ENCODE measurements at regions not wholly inside any gene's neighbourhood (a gene's known extent, or its start where the extent isn't known, plus 50 kb on each side); places are given as distances from the start of the nearest gene placed in this dataset.
"Not testable (repeated sequence)": the region's sequence is repeated elsewhere in the genome, so short reads cannot be mapped to it uniquely, and the experiment has no call there.

DNA sequence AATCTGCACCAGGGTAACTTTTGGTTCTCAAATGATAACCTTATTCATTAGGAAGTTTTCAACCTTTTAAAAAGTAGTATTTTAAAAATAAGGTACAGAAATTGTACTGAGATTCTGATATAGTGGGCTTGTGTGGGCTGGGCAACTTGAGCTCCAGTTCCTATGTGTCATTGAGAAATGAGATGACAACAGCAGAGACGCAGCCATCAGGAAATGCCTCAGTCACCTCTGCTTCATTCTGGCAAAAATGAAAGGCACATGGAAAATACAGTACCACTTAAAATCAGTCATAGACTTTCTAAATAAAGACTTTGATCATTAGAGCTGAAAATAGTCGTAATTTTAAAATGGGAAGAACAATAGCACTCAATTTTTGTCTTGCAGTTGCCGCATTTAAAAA lies 480.2 kb downstream of the PLK2 start:
- DNase-seq (ENCODE audit: low read depth in 2 of 3, low spot score in 1 of 3): no peak

DNA sequence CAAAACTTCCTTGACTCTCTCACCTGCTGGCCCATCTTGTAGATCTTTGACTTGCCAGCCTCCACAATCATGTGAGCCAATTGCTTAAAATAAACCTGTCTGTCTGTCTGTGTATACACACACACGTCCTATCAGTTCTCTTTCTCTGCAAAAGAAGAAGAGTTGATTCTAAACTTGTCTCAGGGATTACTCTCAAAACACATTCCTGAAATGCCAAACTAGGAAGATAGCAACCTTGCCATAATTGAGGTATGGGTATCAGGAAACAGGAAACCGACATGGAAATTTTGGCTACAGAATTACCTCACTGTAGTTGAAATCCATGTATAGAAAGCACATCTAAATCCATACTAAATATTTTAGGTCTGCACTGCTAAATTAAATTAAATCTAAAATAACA lies 483.4 kb downstream of the PLK2 start:
- no peak for DNase-seq (ENCODE audit: low read depth in 2 of 3, low spot score in 1 of 3)

DNA sequence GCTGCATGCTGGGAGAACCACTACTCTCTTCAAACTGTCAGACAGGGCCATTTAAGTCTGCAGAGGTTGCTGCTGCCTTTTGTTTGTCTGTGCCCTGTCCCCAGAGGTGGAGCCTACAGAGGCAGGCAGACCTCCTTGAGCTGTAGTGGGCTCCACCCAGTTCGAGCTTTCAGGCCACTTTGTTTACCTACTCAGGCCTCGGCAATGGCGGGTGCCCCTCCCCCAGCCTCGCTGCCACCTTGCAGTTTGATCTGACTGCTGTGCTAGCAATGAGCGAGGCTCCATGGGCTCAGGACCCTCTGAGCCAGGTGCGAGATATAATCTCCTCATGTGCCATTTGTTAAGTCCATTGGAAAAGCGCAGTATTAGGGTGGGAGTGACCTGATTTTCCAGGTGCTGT lies 487.8 kb downstream of the PLK2 start:
- DNase-seq (ENCODE audit: low read depth in 2 of 3, low spot score in 1 of 3): not testable (repeated sequence)

DNA sequence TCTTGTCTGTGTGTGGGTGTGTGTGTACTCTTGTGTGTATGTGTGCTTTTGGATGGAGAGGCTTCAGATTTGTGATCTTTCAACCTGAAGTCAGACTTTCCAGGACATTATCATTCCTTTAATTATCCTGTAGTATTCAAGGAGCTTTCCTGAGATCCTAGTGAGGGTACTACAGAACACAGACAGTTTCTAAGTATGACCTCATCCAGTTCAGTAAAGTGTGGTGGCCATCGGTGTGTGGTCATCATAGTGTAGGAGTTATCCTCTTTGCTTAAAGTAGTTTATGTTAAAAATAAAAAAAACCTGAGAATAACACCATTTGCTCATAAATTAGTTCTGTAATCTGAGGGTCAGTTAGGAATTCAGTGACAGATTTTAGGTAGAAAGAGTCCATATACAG lies 478.0 kb upstream of the ACTBL2 start:
- DNase-seq (ENCODE audit: low read depth in 2 of 3, low spot score in 1 of 3): no peak

DNA sequence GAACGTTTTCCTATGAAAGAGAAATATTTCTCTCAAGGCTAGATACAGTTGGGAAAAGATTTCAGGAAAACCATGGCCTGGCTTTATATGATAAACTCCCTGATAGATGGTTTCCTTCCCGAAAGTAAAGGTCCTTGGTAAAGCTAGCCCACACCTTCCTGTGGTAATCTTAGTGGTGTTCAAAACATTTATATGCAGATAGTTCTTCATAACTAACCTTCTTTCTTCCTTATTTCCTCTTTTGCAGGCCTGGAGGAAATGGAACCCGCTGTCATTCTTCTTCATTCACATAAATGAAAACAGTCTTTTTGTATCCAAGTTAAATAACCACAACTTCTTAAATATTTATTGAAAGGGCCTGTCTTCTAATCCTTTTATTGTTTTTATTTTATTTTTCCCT lies 474.0 kb upstream of the ACTBL2 start:
- DNase-seq (ENCODE audit: low read depth in 2 of 3, low spot score in 1 of 3): no peak

DNA sequence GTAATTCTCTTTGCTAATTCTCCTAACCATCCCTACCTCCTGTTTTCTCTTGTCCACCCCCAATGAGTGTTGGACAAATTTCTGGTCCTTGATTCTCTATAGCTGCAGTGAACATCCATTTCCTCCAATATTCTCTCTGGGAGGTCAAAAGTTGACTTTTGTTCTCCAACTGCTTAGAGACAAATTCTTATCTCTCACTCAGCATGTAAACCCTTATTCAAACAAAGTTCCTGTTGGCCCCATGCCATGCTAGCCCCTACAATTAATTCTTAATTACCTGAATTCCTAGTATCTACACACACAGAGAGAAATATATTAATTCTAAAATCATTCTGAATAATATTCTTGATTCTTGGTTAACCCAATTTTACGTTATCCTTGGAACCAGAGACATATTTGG lies 472.9 kb upstream of the ACTBL2 start:
- no peak for DNase-seq (ENCODE audit: low read depth in 2 of 3, low spot score in 1 of 3)

DNA sequence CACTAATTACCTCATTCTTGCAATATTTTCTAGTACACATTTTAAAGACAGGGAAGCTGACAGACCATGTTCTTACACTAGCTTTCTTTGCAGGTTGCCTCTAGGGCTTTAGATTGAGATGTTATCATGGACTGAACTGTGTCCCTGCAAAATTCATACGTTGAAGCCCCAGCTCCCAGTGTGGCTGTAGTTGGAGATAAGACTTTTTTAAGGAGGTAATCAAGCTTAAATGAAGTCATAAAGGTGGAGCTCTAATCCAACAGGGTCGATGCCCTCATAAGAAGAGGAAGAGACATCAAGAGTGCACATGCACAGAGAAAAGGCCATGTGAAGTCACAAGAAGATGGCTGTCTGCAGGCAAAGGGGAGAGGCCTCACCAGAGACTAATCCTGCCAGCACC lies 471.2 kb upstream of the ACTBL2 start:
- no peak for DNase-seq (ENCODE audit: low read depth in 2 of 3, low spot score in 1 of 3)

DNA sequence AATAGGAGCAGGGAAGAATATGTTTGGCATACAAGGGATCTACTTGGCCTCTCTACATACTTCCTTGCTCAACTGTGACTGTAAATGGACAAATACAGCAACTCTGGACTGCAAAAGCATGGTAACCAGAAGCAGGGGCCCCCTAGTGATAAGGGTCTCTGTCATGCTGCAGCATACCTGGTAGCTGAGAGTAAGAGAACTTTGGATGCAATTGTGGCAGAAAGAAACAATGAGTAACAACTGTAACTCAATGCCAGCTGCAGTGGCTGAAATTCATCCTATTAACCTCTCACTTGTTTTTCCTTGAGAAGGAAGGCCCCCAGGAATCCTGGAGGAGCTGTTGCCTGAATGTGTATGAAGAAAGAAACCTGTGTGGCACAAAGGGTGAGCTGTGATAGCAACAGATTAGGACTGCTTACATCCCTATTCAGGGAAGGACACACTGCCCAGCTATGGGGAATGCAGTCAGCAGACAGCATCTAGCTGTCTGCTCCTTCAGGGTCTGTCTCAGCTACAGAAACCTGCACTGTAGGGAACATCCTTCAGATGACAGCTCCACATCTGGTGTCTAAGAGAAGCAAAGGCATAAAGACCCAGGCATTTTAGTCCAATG lies 468.1 kb upstream of the ACTBL2 start:
- DNase-seq (ENCODE audit: low read depth in 2 of 3, low spot score in 1 of 3): no peak

DNA sequence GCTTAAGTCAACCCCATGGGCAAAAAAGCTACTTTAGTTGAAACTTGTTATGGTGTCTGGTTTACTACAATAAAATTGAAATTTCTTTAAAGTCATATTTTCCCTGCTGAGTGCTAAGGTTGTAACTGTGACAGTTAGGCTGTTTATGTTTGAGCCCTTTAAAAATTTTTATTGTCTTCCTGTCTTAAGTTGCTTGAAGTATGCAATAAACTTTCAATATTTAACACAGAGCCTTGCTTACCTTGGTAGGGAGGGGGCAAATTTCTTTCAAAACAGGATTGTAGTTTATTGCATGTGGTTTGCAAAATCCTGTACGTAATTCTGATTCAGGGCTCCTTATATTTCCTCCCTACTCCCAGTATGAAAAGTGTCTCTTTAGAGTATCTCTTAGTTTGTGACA lies 465.5 kb upstream of the ACTBL2 start:
- DNase-seq (ENCODE audit: low read depth in 2 of 3, low spot score in 1 of 3): no peak

DNA sequence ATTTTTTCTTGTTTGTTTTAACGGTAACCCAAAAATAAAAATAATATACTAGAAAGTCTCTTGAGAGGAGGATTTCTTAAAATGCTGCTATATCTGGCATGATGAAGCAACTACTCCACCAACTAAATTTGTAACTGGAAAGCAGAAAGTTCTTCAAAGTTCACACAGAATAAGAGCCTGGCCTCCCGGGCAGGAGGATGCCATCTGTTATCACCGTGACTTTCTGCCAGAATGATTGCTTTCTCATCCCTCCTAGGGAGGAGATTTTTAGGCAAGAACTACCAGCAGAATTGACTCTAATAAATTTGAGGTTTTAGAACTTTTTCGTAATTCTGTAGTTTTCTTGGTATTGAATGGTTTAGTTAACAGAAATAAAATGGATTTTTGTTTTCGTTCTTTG lies 464.6 kb upstream of the ACTBL2 start:
- DNase-seq (ENCODE audit: low read depth in 2 of 3, low spot score in 1 of 3): no peak

DNA sequence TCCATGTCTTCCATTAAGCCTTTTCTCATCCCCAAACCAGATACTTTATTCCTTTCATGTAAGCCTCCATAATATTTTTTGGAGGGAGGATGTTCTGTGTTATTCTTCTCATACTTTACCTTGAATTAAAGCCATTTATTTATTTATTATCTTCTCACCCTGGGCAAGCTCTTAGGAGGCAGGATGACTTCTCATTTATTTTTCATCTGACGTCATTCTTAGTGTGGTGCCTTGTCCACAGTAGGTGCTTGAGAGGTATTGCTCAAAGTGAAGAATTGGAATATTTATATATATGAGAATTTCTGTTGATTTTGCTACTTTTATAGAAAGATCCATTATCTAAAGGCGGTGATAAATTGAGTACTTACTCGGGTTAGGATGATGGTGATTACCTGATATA lies 458.3 kb upstream of the ACTBL2 start:
- no peak for DNase-seq (ENCODE audit: low read depth in 2 of 3, low spot score in 1 of 3)

DNA sequence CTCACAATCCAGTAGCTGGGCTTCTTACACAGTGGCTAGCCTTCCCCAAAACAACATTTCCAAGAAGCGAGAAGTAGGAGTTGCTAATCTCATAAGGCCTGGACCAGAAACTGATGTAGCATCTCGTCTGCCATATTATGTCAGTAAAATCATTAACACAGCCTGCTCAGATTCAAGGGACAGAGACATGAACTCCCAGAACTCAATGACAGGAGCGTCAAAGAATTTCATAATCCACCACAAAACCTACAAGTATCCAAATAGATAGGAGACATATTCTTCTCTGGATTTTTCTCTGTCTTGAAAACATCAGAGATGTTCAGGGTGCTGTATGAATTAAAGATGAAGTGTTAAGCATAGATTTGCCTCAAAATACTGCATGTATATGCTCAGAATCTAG lies 457.6 kb upstream of the ACTBL2 start:
- no peak for DNase-seq (ENCODE audit: low read depth in 2 of 3, low spot score in 1 of 3)

DNA sequence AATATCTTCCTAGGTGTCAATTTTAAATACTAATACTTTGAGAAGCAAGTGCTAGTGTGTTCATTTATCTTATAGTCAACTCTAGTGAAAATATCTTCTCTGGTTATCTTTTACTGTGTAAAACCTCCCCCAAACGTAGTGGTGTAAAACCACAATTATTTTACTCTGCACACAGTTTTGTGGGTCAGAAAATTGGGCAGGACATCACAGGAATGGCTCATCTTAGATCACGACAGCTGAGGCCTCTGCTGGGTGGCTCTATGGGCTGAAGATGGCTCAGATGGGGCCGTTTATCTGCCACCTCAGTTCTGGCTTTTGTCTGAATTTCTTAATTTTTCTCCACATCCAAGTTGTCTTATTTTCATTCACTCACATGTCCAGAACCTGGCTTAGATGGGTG lies 457.2 kb upstream of the ACTBL2 start:
- no peak for DNase-seq (ENCODE audit: low read depth in 2 of 3, low spot score in 1 of 3)

DNA sequence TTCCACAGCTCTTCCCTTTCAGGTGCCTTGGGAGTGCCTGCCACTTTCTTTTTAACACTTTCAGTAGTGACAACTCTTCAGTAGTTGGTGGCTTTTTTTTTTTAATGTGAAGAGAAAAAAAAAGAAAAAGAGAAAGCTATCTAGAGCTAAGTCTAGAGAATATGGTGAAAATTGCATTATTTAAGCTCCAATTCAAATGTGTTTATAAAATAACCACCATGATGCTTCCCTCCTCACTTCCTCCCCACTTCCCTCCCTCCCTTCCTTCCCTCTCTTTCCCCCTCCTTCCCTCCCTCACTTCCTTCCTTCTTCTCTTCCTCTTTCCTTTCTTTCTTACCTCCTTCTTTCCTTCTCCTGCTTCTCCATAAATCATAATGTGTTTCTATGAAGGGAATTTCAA lies 456.7 kb upstream of the ACTBL2 start:
- no peak for DNase-seq (ENCODE audit: low read depth in 2 of 3, low spot score in 1 of 3)

DNA sequence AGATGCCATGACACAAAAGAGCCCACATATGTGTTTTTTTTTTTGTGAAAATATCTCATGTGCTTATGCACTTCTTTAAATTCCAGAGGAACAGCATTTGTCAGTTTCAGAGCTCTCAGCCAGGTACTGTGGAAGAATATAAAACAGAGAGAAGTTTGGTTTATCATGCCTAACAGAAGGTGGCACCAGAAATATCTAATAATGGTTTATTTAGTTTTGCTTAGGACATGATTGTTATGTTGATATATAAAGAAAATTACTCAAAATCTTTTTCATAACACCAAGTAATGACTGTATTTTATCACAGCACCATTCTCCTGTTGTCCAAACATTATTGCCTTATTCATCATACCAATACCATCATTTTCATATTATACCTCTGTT lies 455.6 kb upstream of the ACTBL2 start:
- no peak for DNase-seq (ENCODE audit: low read depth in 2 of 3, low spot score in 1 of 3)

DNA sequence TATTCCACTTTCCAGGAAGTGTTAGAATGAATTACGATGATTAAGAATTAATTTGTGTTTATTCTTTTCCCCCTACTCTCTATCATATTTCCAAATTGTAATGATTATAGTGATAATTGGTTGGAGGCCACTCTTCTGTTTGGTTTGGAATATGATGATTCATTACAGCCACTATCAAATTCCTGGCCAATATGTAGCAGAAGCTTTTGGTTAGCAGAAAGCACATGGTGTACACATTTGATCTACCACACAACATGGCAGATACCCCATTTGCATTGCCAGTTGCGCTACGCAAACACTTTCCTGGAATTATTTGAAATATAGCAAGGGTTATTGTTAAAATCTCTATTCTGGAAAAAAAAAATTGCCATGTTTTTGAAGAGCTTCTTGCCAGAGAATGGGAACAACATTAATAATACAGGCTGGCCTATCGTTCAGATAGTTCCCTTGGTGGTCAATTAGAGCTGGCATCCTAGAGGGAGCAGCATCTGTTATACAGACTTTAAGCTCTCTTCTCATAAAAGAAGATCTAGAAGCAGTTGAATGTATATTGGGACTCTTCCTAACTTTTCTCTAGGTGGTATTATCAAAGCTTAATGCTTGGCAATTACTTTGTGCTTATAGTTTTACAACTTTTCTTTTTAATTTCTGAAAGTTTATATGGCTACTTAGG lies 455.0 kb upstream of the ACTBL2 start:
- no peak for DNase-seq (ENCODE audit: low read depth in 2 of 3, low spot score in 1 of 3)

DNA sequence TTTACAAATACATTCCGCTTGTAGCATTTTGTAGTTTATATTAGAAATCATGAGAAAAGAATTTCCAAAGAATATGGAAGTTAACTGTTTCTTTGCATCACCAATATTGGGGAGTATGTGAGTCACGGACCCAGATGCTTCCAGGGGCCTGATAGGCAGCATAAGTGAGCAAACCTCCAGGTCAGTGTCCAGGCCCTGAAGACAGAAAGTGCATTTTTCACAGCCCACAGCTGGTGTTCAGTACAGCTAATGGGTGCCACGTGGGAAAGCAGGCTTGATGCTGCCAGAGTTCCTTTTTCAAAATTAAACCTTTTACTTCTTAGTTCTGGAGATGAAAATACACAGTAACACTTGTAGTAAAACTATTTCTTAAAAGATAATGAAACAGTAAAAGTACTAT lies 454.4 kb upstream of the ACTBL2 start:
- no peak for DNase-seq (ENCODE audit: low read depth in 2 of 3, low spot score in 1 of 3)

DNA sequence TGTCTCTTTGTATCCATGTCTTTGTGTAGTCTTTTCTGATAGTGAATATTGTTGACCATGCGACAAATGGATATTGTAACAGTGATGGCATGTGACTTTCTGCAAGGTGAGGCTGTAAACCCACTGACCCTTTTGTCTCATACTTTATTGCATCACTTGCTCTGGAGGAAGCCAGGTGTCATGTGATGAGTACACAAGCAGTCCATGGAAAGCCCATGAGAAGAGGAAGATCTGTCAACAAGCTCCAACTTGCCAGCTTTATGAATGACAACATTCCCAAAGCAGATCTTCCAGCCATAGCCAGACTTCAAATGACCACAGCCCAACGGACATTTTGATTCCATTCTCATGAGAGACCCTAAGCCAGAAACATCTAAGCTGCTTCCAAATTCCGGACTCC lies 450.1 kb upstream of the ACTBL2 start:
- DNase-seq (ENCODE audit: low read depth in 2 of 3, low spot score in 1 of 3): no peak

DNA sequence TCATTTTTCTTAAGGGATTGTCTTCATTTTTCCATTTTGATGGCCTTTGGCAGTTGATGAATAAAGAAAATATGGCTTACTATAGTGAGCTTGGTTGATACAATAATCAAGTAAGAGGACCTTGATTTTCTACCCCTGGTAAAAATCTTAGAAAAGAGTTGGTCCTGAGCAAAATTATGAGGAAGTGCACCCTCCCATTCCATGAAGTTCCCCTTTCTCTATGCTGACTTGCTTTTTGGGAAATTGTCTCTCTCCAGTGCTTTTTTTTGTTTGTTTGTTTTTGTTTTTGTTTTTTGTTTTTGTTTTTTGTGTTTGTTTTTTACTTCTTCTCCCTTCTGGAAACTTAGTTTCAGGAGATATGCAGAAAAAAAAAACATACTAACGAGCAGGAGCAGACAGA lies 449.2 kb upstream of the ACTBL2 start:
- DNase-seq (ENCODE audit: low read depth in 2 of 3, low spot score in 1 of 3): no peak

DNA sequence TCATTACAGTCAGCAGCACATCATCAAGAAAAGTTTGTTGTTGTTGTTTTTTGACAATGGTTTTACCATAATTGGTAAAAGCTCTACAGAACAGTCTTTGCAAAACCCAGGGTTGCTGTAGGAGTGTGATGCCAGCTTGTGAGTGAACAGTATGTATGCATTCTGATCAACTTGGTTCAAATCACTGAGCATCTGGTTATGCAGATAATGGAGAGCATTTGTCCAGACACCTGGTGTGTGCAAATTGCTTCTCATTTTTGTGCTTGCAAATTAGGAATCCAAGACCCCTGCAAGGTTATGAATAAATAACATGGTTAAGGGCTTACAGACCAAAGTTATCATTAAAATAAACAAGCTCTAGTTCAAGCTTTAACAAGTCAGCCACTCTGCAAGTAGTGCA lies 448.7 kb upstream of the ACTBL2 start:
- no peak for DNase-seq (ENCODE audit: low read depth in 2 of 3, low spot score in 1 of 3)

DNA sequence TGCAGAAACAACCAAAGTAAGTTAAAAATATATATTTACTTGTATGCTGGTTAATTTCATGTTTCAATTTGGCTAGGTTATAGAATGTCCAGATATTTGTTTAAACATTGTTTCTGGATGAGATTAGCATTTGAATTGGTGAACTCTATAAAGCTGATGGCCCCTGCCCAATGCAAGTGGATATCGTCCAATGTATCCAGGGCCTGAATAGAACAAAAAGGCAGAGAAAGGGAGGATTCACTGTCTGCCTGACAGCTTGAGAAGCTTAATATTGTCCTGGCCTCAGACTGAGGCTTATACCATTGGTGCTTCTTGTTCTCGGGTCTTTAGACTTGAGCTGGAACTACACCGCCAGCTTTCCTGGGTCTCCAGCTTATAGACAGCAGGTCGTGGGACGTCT lies 446.7 kb upstream of the ACTBL2 start:
- no peak for DNase-seq (ENCODE audit: low read depth in 2 of 3, low spot score in 1 of 3)

DNA sequence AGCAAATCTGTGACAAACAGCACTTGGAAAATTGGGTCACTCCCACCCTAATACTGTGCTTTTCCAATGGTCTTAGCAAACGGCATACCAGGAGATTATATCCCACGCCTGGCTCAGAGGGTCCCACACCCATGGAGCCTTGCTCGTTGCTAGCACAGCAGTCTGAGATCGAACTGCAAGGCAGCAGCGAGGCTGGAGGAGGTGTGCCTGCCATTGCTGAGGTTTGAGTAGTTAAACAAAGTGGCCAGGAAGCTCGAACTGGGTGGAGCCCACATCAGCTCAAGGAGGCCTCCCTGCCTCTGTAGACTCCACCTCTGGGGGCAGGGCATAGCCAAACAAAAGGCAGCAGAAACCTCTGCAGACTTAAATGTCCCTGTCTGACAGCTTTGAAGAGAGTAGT lies 440.5 kb upstream of the ACTBL2 start:
- DNase-seq (ENCODE audit: low read depth in 2 of 3, low spot score in 1 of 3): not testable (repeated sequence)

DNA sequence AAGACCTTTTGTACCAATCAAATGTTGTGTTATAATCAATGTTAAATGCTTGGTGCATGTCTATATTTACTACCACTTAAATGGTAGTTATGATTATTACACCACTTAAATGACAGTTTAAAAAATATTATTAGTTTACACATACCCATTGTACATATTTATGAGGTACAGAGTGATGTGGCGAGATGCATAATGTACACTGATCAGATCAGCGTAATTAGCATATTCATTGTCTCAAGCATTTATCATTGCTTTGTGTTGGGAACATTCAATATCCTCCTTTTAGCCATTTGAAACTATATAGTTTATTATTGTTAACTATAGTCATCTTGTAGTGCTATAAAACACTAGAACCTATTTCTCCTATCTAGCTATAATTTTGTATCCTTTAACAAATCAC lies 434.4 kb upstream of the ACTBL2 start:
- no peak for DNase-seq (ENCODE audit: low read depth in 2 of 3, low spot score in 1 of 3)
